HEK293T (cell line): ENCODE measurements at regions not wholly inside any gene's neighbourhood (a gene's known extent, or its start where the extent isn't known, plus 50 kb on each side); places are given as distances from the start of the nearest gene placed in this dataset.

ENCODE experiments used
- CTCF ChIA-PET: fragments of 350-600 bp; formaldehyde crosslinking; extraction: SDS; loops from one replicate; lab custom pipeline; 2021; ENCODE audit warnings: antibody characterized with exemption, inconsistent platforms; lab: Yijun Ruan, JAX
- POLR2A ChIA-PET: fragments of 350-600 bp; formaldehyde crosslinking; extraction: SDS; loops from one replicate; lab custom pipeline; 2020; ENCODE audit warnings: antibody characterized with exemption, inconsistent platforms; lab: Yijun Ruan, JAX
- DNase-seq: peaks from one replicate; pipeline ENCODE4 v3.0.0; 2012; ENCODE audit warnings: mixed read lengths; ENCODE audit errors: extremely low spot score
- ARNT ChIP-seq: fragments of 450-650 bp; IDR thresholded peaks from 2 replicates; pipeline ENCODE4 v1.6.1; 2017; ENCODE audit warnings: mild to moderate bottlenecking
- BHLHE40 ChIP-seq: fragments of 450-650 bp; IDR thresholded peaks from 2 replicates; pipeline ENCODE4 v1.6.1; 2016; ENCODE audit warnings: mild to moderate bottlenecking, moderate library complexity, borderline replicate concordance
- CTBP1 ChIP-seq: fragments of 450-650 bp; IDR thresholded peaks from 2 replicates; pipeline ENCODE4 v1.6.1; 2016; ENCODE audit warnings: borderline replicate concordance
- ELF4 ChIP-seq: fragments of 450-650 bp; IDR thresholded peaks from 2 replicates; pipeline ENCODE4 v1.6.1; 2017; ENCODE audit warnings: antibody characterized with exemption
- FOXA1 ChIP-seq: fragments of 450-650 bp; IDR thresholded peaks from 2 replicates; pipeline ENCODE4 v1.6.1; 2016; ENCODE audit warnings: mild to moderate bottlenecking
- FOXK2 ChIP-seq: fragments of 450-650 bp; IDR thresholded peaks from 2 replicates; pipeline ENCODE4 v1.6.1; 2016; ENCODE audit warnings: mild to moderate bottlenecking
- FOXM1 ChIP-seq: fragments of 450-650 bp; IDR thresholded peaks from 2 replicates; pipeline ENCODE4 v1.6.1; 2017; ENCODE audit warnings: mild to moderate bottlenecking, borderline replicate concordance
- HDGF ChIP-seq: fragments of 450-650 bp; IDR thresholded peaks from 2 replicates; pipeline ENCODE4 v1.6.1; 2017; ENCODE audit warnings: antibody characterized with exemption, borderline replicate concordance
- L3MBTL2 ChIP-seq: fragments of 450-650 bp; conservative IDR thresholded peaks from 2 replicates; pipeline ENCODE4 v1.6.1; 2016; ENCODE audit warnings: mild to moderate bottlenecking
- LEF1 ChIP-seq: fragments of 450-650 bp; IDR thresholded peaks from 2 replicates; pipeline ENCODE4 v1.6.1; 2017; ENCODE audit warnings: mild to moderate bottlenecking, borderline replicate concordance
- NFRKB ChIP-seq: fragments of 450-650 bp; IDR thresholded peaks from 2 replicates; pipeline ENCODE4 v1.6.1; 2016; ENCODE audit warnings: mild to moderate bottlenecking, moderate library complexity
- SP1 ChIP-seq: fragments of 450-650 bp; IDR thresholded peaks from 2 replicates; pipeline ENCODE4 v1.6.1; 2017
- SUZ12 ChIP-seq: fragments of 450-650 bp; IDR thresholded peaks from 2 replicates; pipeline ENCODE4 v1.6.1; 2016; ENCODE audit warnings: mild to moderate bottlenecking
- TARDBP ChIP-seq: fragments of 450-650 bp; IDR thresholded peaks from 2 replicates; pipeline ENCODE4 v1.6.1; 2016
- ZNF384 ChIP-seq: fragments of 450-650 bp; IDR thresholded peaks from 2 replicates; pipeline ENCODE4 v1.6.1; 2016
- TF ChIP-seq, protein P1 (sequence below): fragments of 450-650 bp; IDR thresholded peaks from 2 replicates; pipeline ENCODE4 v1.6.1; 2016

DNA sequence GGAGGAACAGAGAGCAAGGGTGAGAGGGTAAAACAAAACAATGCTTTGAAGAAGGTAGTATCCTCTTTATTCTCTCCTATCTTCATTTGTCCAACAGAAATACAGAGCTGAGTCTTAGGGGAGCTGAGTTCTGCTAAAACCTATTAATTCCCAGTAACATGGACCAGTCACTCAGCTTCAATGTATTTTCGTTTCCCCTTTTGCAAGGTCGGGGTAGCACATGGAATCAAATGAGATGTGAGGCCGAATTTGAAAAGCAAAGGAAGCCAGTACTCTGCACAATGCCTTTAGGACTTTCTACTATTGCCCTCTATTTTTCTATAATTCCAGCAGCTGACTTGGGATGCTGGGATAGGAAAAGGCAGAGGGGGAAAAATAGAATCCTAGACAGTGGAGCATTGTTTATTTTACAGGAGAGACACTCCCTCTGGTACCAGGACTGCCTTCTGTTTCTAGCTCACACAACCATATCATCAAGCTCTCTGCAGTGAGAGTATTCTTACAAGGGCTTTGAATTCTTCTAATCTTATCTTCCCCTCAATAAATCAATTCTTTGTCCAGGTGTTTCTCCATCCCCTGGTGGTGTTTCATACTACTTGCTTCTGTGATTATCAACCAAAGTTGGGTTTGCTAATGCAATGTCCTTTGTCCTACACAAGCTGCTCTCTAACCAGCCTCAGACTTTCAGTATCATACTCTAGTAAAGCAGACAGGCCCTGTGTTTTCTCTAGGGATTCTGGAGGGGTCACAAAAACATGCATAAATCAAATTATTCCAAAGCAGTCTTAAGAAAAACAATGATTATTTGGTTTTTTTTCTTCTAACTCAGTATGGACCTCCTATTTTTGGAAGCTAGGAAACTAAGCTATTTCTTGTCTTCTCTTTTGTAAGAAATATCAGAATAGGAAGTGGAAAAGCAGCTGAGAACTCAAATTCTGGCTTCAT lies 341.5 kb downstream of the OSTF1 start:
- no peak for DNase-seq
- POLR2A ChIA-PET: interaction anchor here (0.7 kb wide), 1 partner anchor 22 kb away, joined by 3 read pairs; no protein-coding TSS in a partner anchor
- TF ChIP-seq FOXM1: no peak
- TF ChIP-seq, protein P1, sequence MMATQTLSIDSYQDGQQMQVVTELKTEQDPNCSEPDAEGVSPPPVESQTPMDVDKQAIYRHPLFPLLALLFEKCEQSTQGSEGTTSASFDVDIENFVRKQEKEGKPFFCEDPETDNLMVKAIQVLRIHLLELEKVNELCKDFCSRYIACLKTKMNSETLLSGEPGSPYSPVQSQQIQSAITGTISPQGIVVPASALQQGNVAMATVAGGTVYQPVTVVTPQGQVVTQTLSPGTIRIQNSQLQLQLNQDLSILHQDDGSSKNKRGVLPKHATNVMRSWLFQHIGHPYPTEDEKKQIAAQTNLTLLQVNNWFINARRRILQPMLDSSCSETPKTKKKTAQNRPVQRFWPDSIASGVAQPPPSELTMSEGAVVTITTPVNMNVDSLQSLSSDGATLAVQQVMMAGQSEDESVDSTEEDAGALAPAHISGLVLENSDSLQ: no peak
- TF ChIP-seq L3MBTL2: no peak
- TF ChIP-seq SP1: no peak
- no peak for TF ChIP-seq ZNF384
- TF ChIP-seq CTBP1: no peak
- TF ChIP-seq ELF4: no peak
- no peak for TF ChIP-seq FOXK2
- TF ChIP-seq SUZ12: no peak
- TF ChIP-seq TARDBP: no peak
- TF ChIP-seq LEF1: no peak
- CTCF ChIA-PET: no interaction called here

GRCh38 chr9:75431375-75431774 lies 343.1 kb downstream of the OSTF1 start:
- POLR2A ChIA-PET: no interaction called here
- CTCF ChIA-PET: no interaction called here
- TF ChIP-seq SUZ12 (no peak), SP1 (no peak), FOXA1 (no peak), HDGF (no peak), ARNT (no peak), ZNF384 (no peak)
- DNase-seq: no peak

GRCh38 chr9:75432386-75432785 lies 344.1 kb downstream of the OSTF1 start:
- ChIA-PET CTCF (no interaction called here), POLR2A (no interaction called here)
- TF ChIP-seq NFRKB (no peak), HDGF (no peak), FOXA1 (no peak), LEF1 (no peak), L3MBTL2 (no peak), CTBP1 (no peak), ZNF384 (no peak), SP1 (no peak), ARNT (no peak), FOXK2 (no peak), SUZ12 (no peak)
- TF ChIP-seq, protein P1: no peak
- DNase-seq: no peak

DNA sequence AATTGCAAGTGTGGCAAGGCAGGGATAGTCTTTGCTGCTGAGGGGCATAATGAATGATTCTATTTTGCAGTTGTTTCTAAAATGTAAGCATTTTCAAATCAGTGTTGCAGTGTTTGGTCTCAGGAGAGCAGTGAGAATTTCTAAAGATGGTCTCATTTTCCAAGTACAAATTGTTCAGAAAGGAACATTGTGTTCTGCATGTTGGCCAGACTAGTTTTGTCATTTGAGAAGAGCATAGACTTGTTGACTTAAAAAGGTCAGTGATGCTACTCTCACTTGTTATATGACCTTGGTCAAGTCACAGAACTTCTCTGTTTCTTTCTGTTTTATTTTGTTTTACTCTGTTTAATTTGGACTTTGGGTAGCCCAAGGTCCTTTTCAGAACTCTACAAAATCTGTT lies 344.6 kb downstream of the OSTF1 start:
- no peak for TF ChIP-seq FOXA1
- TF ChIP-seq CTBP1: no peak
- no peak for TF ChIP-seq SUZ12
- TF ChIP-seq L3MBTL2: no peak
- no peak for TF ChIP-seq NFRKB
- TF ChIP-seq SP1: no peak
- TF ChIP-seq BHLHE40: no peak
- no peak for TF ChIP-seq HDGF
- no peak for TF ChIP-seq ARNT
- TF ChIP-seq LEF1: no peak
- TF ChIP-seq FOXM1: no peak
- no peak for TF ChIP-seq ZNF384
- no peak for TF ChIP-seq ELF4
- ChIA-PET CTCF (no interaction called here), POLR2A (no interaction called here)
- no peak for DNase-seq

- TF ChIP-seq SUZ12 (no peak), FOXM1 (no peak), CTBP1 (no peak), ZNF384 (no peak), FOXA1 (no peak), TARDBP (no peak), FOXK2 (no peak), ARNT (no peak), L3MBTL2 (no peak), SP1 (no peak), BHLHE40 (no peak), NFRKB (no peak)
- CTCF ChIA-PET: interaction anchor here (0.6 kb wide), 1 partner anchor 188 kb away, joined by 4 read pairs; no protein-coding TSS in a partner anchor
- DNase-seq: no peak
- POLR2A ChIA-PET: no interaction called here
Observed at GRCh38 chr9:75438716-75439115, 350.4 kb downstream of the OSTF1 start.

- no peak for DNase-seq
- POLR2A ChIA-PET: no interaction called here
- TF ChIP-seq ZNF384 (no peak), L3MBTL2 (no peak), HDGF (no peak), FOXK2 (no peak), CTBP1 (no peak), FOXM1 (no peak), FOXA1 (no peak), ARNT (no peak), BHLHE40 (no peak), NFRKB (no peak), TARDBP (no peak), SUZ12 (no peak), SP1 (no peak), ELF4 (no peak), LEF1 (no peak)
- TF ChIP-seq, protein P1: no peak
- CTCF ChIA-PET: no interaction called here
Observed at GRCh38 chr9:75440914-75441313, 352.6 kb downstream of the OSTF1 start.
